ENCODE measurements at regions not wholly inside any gene's neighbourhood (a gene's known extent, or its start where the extent isn't known, plus 50 kb on each side); places are given as distances from the start of the nearest gene placed in this dataset.

DNA sequence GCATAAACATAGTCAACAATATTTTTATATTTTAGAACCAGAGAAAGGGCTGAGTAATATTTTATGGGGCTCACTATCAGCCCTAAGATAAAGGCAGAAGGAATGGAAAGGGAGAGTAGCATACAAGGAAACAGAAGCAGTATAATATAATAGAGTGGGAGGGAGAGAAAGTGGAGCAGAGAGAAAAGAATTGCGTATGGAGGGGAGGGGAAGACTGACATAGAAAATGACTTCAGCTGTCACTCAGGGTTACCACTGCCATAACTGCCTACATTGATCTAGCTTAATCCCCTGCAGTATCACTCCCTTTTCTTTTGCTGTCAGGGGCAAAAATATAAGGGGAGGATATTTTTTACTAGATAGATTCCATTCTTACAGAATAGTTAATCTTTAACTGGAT, 1133.5 kb upstream of the MAP3K7 start:
- no peaks in the 10 kb centered on the region for H3K9me3 ChIP-seq (ENCODE audit: control insufficient read depth, insufficient read depth, low read length)
- H3K4me3 ChIP-seq (ENCODE audit: low read depth, low read length): no peak overlapping the region

DNA sequence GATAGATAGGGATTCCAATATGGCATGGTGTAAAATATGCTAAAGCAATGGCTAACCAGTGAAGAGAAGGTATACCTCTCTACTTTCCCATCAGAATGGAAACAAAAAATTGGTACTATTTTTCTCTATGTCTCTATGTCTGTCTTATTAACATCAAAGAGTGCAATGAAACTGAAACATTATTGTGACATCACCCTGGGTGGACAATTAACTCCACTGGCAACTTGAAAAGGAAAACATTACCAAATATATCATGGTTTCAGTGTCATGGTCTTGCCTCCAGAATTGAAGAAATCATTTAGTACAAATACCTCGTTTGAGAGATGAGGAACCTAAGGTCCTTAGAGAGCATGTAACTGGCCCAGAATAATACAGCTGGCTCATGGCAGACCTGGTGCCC, 1132.5 kb upstream of the MAP3K7 start:
- Histone ChIP-seq H3K9me3 (ENCODE audit: control insufficient read depth, insufficient read depth, low read length) (no peaks in the 10 kb centered on the region), H3K4me1 (ENCODE audit: control insufficient read depth, insufficient read depth, low read length) (no peaks in the 10 kb centered on the region), H3K27me3 (ENCODE audit: control insufficient read depth, insufficient read depth, low read length) (no peaks in the 10 kb centered on the region), H3K36me3 (ENCODE audit: control insufficient read depth, insufficient read depth, low read length) (no peaks in the 10 kb centered on the region), H3K4me3 (ENCODE audit: low read depth, low read length) (no peak overlapping the region), H3K9ac (ENCODE audit: low read depth, low read length) (no peak overlapping the region)

More for the DNA sequence above, 1133.5 kb upstream of the MAP3K7 start:
- Histone ChIP-seq H3K27me3 (ENCODE audit: control insufficient read depth, insufficient read depth, low read length) (no peaks in the 10 kb centered on the region), H3K9ac (ENCODE audit: low read depth, low read length) (no peak overlapping the region), H3K4me1 (ENCODE audit: control insufficient read depth, insufficient read depth, low read length) (no peaks in the 10 kb centered on the region), H3K36me3 (ENCODE audit: control insufficient read depth, insufficient read depth, low read length) (no peaks in the 10 kb centered on the region)

DNA sequence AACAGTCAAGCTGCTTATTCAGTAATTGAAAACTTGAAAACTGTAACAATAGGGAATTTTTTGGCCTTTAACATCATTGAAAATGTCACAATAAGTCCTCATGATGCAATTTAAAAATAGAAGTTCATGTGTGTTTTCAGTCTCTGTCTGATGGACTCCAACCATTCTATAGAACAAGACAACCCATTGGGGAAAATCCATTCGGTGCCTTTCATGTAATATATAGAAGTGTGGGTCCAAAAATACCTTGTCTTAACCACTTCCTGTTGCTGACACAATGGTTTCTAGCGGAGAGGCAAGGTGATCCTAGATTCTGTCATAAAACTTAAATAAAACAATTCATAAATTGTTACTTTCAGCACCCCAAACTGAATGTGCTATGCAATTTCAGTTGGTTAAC, 1131.3 kb upstream of the MAP3K7 start:
- Histone ChIP-seq H3K4me1 (ENCODE audit: control insufficient read depth, insufficient read depth, low read length) (no peaks in the 10 kb centered on the region), H3K36me3 (ENCODE audit: control insufficient read depth, insufficient read depth, low read length) (no peaks in the 10 kb centered on the region), H3K4me3 (ENCODE audit: low read depth, low read length) (no peak overlapping the region), H3K27me3 (ENCODE audit: control insufficient read depth, insufficient read depth, low read length) (no peaks in the 10 kb centered on the region), H3K9ac (ENCODE audit: low read depth, low read length) (no peak overlapping the region), H3K9me3 (ENCODE audit: control insufficient read depth, insufficient read depth, low read length) (no peaks in the 10 kb centered on the region)

DNA sequence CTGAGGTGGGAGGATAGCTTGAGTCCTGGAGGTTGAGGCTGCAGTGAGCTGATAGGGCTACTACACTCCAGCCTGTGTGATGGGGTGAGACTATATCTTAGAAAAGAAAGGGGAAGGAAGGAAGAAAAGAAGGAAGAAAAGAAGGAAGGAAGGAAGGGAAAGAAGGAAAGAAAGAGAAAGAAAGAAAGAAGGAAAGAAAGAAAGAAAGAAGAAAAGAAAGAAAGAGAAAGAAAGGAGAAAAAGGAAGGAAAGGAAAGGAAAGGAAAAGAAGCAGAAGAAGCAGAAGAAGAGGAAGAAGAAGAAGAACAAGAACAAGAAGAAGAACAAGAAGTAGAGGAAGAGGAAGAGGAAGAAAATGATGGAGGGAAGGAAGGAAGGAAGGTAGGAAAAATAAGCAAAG, 1130.2 kb upstream of the MAP3K7 start:
- Histone ChIP-seq H3K4me3 (ENCODE audit: low read depth, low read length) (no peak overlapping the region), H3K27me3 (ENCODE audit: control insufficient read depth, insufficient read depth, low read length) (no peaks in the 10 kb centered on the region), H3K9me3 (ENCODE audit: control insufficient read depth, insufficient read depth, low read length) (no peaks in the 10 kb centered on the region), H3K36me3 (ENCODE audit: control insufficient read depth, insufficient read depth, low read length) (no peaks in the 10 kb centered on the region), H3K9ac (ENCODE audit: low read depth, low read length) (no peak overlapping the region), H3K4me1 (ENCODE audit: control insufficient read depth, insufficient read depth, low read length) (no peaks in the 10 kb centered on the region)

DNA sequence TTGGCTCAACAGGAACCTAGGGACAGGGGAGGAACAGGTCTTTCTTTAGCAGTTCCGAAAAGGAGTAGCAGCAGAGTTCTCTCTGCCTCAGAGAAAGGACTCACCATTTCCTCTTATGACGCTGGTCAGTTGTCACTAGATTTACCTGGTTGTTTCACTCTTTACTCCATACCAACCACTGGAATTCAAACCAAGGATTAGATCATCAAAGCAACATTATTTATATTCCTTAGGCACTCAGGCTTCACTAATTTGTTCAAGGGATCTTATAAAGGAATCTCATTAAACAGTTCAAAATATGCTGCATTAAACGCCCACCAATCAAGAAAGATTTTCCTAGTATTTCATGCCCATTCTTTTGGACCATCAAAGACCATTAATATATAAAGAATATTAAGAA, 1129.5 kb upstream of the MAP3K7 start:
- H3K27me3 ChIP-seq (ENCODE audit: control insufficient read depth, insufficient read depth, low read length): no peaks in the 10 kb centered on the region
- no peaks in the 10 kb centered on the region for H3K36me3 ChIP-seq (ENCODE audit: control insufficient read depth, insufficient read depth, low read length)
- H3K4me3 ChIP-seq (ENCODE audit: low read depth, low read length): no peak overlapping the region
- no peaks in the 10 kb centered on the region for H3K9me3 ChIP-seq (ENCODE audit: control insufficient read depth, insufficient read depth, low read length)
- no peak overlapping the region for H3K9ac ChIP-seq (ENCODE audit: low read depth, low read length)
- H3K4me1 ChIP-seq (ENCODE audit: control insufficient read depth, insufficient read depth, low read length): no peaks in the 10 kb centered on the region

DNA sequence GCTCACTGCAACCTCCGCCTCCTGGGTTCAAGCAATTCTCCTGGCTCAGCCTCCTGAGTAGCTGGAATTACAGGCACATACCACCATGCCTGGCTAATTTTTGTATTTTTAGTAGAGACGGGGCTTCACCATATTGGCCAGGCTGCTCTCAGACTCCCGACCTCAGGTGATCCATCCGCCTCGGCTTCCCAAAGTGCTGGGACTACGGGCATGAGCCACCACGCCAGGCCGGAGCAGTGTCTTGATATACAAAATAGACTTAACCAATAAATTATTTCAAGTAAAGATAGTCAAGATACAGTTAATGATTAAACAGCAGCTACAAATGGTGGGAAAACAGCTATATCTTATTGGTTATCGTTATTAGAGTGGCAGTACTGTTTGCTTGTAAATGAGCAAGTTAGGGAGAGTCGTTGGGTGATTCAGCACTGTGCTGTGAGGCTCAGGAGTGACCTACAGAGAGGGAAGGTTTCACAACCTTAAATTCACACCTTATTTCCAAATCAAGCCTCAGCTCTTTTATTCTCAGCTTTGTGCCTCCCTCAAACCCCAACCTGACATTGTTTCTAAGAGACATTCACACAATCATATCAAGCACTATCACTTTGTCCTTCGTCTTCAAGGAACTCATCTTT, 1128.4 kb upstream of the MAP3K7 start:
- Histone ChIP-seq H3K9me3 (ENCODE audit: control insufficient read depth, insufficient read depth, low read length) (no peaks in the 10 kb centered on the region), H3K4me3 (ENCODE audit: low read depth, low read length) (no peak overlapping the region), H3K4me1 (ENCODE audit: control insufficient read depth, insufficient read depth, low read length) (no peaks in the 10 kb centered on the region), H3K9ac (ENCODE audit: low read depth, low read length) (no peak overlapping the region), H3K36me3 (ENCODE audit: control insufficient read depth, insufficient read depth, low read length) (no peaks in the 10 kb centered on the region), H3K27me3 (ENCODE audit: control insufficient read depth, insufficient read depth, low read length) (no peaks in the 10 kb centered on the region)

DNA sequence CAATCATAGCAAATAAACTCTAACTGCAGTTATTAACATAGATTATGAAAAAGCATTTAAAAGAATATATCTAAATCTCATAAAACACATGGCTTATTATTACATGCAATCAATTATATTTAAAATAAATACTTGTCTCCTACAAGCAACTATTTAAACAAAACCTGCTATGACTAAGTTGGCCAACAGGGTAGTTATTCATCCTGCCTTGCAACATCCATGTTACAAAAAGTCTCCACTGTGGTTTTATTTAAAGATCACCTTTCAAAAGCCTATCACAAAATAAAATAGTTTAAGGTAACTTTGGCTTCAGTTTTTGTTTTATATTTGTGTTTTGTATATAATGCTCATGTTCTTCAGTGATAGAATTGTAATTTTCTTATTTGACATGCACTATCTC, 1127.0 kb upstream of the MAP3K7 start:
- Histone ChIP-seq H3K27me3 (ENCODE audit: control insufficient read depth, insufficient read depth, low read length) (no peaks in the 10 kb centered on the region), H3K4me3 (ENCODE audit: low read depth, low read length) (no peak overlapping the region), H3K9me3 (ENCODE audit: control insufficient read depth, insufficient read depth, low read length) (no peaks in the 10 kb centered on the region), H3K36me3 (ENCODE audit: control insufficient read depth, insufficient read depth, low read length) (no peaks in the 10 kb centered on the region), H3K9ac (ENCODE audit: low read depth, low read length) (no peak overlapping the region), H3K4me1 (ENCODE audit: control insufficient read depth, insufficient read depth, low read length) (no peaks in the 10 kb centered on the region)

DNA sequence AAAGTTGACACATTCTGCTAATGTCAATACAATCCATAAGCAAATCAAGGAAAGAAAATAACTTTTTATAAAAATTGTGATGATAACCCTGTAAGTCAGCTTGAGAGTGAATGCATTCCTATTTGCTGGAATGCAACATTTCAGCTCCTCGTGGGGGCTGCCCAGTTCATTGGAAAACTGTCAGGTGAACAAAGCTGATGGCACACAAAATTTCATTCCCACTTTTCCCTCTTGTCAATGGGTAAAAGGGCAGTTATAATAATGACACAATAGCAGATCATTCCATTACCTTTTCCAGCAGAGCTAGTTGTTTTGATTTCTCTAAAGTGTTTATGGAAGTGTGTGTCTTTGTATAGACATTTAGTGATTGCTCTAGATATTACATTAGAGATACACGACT, 1124.6 kb upstream of the MAP3K7 start:
- Histone ChIP-seq H3K9me3 (ENCODE audit: control insufficient read depth, insufficient read depth, low read length) (no peaks in the 10 kb centered on the region), H3K4me3 (ENCODE audit: low read depth, low read length) (no peak overlapping the region), H3K9ac (ENCODE audit: low read depth, low read length) (no peak overlapping the region), H3K36me3 (ENCODE audit: control insufficient read depth, insufficient read depth, low read length) (no peaks in the 10 kb centered on the region), H3K27me3 (ENCODE audit: control insufficient read depth, insufficient read depth, low read length) (no peaks in the 10 kb centered on the region), H3K4me1 (ENCODE audit: control insufficient read depth, insufficient read depth, low read length) (no peaks in the 10 kb centered on the region)

DNA sequence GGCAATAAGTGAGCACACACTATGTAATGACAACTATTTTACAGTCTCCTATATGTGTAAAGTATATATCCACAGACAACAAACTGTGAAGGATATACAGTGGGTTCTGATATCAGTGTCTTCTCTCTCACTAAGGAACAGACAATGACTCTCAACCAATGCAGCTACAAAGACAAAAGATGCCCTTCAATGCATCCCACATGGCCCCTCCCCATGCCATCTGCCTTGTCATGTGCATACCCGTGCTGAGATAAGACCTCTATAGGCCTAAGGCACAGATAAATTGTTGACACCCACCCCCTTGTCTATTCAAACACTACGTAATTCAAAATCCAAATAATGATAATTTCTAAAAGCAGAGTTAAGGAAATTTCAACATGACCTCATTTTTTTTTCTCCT, 1123.5 kb upstream of the MAP3K7 start:
- Histone ChIP-seq H3K27me3 (ENCODE audit: control insufficient read depth, insufficient read depth, low read length) (no peaks in the 10 kb centered on the region), H3K4me3 (ENCODE audit: low read depth, low read length) (no peak overlapping the region), H3K9ac (ENCODE audit: low read depth, low read length) (no peak overlapping the region), H3K4me1 (ENCODE audit: control insufficient read depth, insufficient read depth, low read length) (no peaks in the 10 kb centered on the region), H3K9me3 (ENCODE audit: control insufficient read depth, insufficient read depth, low read length) (no peaks in the 10 kb centered on the region), H3K36me3 (ENCODE audit: control insufficient read depth, insufficient read depth, low read length) (no peaks in the 10 kb centered on the region)

DNA sequence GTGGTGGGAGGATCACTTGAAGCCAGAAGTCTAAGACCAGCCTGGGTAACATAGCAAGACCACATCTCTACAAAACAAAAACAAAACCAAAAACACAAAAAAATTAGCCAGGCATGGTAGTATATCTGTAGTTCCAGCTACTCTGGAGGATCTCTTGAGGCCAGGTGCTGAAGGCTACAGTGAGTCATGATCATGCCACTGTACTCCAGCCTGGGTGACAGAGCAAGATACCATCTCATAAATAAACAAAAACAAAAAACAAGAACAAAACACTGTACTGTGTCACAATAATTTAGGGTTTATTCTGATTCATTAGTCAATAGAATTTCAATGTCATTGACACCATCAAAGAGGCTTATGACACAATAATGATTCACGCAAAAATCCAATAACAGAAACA, 1121.7 kb upstream of the MAP3K7 start:
- H3K9ac ChIP-seq (ENCODE audit: low read depth, low read length): no peak overlapping the region
- H3K36me3 ChIP-seq (ENCODE audit: control insufficient read depth, insufficient read depth, low read length): no peaks in the 10 kb centered on the region
- no peaks in the 10 kb centered on the region for H3K4me1 ChIP-seq (ENCODE audit: control insufficient read depth, insufficient read depth, low read length)
- H3K27me3 ChIP-seq (ENCODE audit: control insufficient read depth, insufficient read depth, low read length): no peaks in the 10 kb centered on the region
- H3K9me3 ChIP-seq (ENCODE audit: control insufficient read depth, insufficient read depth, low read length): no peaks in the 10 kb centered on the region
- no peak overlapping the region for H3K4me3 ChIP-seq (ENCODE audit: low read depth, low read length)

DNA sequence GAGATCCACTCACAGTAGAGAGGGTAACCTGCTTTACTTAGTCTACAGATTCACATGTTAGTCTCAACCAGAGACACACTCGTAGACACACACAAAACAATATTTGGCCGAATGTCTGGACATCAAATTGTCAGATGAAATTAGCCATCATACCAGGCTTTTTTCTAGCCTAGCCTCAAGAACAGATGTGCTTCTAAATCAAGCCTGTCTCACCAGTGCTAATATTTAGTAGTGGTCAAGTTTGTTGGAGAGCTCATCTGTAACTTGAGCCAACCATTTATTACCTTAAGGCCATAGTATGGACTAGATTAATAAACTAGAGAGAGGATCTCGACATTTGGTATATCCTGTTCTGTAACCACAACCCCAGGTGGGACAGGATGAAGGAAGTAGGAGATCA, 1118.8 kb upstream of the MAP3K7 start:
- Histone ChIP-seq H3K4me1 (ENCODE audit: control insufficient read depth, insufficient read depth, low read length) (no peaks in the 10 kb centered on the region), H3K4me3 (ENCODE audit: low read depth, low read length) (no peak overlapping the region), H3K36me3 (ENCODE audit: control insufficient read depth, insufficient read depth, low read length) (no peaks in the 10 kb centered on the region), H3K27me3 (ENCODE audit: control insufficient read depth, insufficient read depth, low read length) (no peaks in the 10 kb centered on the region), H3K9ac (ENCODE audit: low read depth, low read length) (no peak overlapping the region), H3K9me3 (ENCODE audit: control insufficient read depth, insufficient read depth, low read length) (no peaks in the 10 kb centered on the region)

DNA sequence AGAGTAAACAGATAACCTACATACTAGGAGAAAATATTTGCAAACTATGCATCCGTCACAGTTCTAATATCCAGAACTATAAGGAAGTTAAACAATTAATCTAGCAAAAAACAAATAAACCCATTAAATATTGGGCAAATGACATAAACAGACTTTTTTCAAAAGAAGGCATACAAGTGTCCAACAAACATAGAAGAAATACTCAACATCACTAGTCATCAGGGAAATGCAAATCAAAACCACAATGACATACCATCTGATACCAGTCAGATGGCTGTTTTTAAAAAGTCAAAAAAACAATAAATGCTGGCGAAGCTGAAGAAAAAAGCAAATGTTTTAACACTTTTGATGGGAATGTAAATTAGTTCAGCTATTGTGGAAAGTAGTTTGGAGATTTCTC, 1117.7 kb upstream of the MAP3K7 start:
- no peak overlapping the region for H3K4me3 ChIP-seq (ENCODE audit: low read depth, low read length)
- no peaks in the 10 kb centered on the region for H3K36me3 ChIP-seq (ENCODE audit: control insufficient read depth, insufficient read depth, low read length)
- H3K9ac ChIP-seq (ENCODE audit: low read depth, low read length): no peak overlapping the region
- H3K4me1 ChIP-seq (ENCODE audit: control insufficient read depth, insufficient read depth, low read length): no peaks in the 10 kb centered on the region
- H3K27me3 ChIP-seq (ENCODE audit: control insufficient read depth, insufficient read depth, low read length): no peaks in the 10 kb centered on the region
- H3K9me3 ChIP-seq (ENCODE audit: control insufficient read depth, insufficient read depth, low read length): no peaks in the 10 kb centered on the region
